Hepatocyte (in vitro differentiated cells): ENCODE measurements at regions not wholly inside any gene's neighbourhood (a gene's known extent, or its start where the extent isn't known, plus 50 kb on each side); places are given as distances from the start of the nearest gene placed in this dataset.

Source experiments
- DNase-seq: peaks from one replicate; pipeline ENCODE4 v3.0.0-alpha.2; 2016; ENCODE audit warnings: low spot score
- H2AFZ ChIP-seq: fragments of 200-600 bp; sonication (generic); 2 replicates; pipeline ENCODE4 v1.6.0; 2016; ENCODE audit warnings: antibody characterized with exemption, mild to moderate bottlenecking
- H3K27ac ChIP-seq: fragments of 200-600 bp; sonication (generic); 2 replicates; pipeline ENCODE4 v1.5.1; 2016; ENCODE audit warnings: mild to moderate bottlenecking
- H3K27me3 ChIP-seq: fragments of 200-600 bp; sonication (generic); 2 replicates; pipeline ENCODE4 v1.6.1; 2016
- H3K36me3 ChIP-seq: fragments of 200-600 bp; sonication (generic); replicated peaks from 2 replicates; pipeline ENCODE4 v1.5.1; 2016; ENCODE audit warnings: low read depth; ENCODE audit not compliant: insufficient read depth
- H3K4me1 ChIP-seq: fragments of 200-600 bp; sonication (generic); 2 replicates; pipeline ENCODE4 v1.5.1; 2016; ENCODE audit warnings: mild to moderate bottlenecking, moderate library complexity; ENCODE audit not compliant: insufficient read depth
- H3K4me2 ChIP-seq: fragments of 200-600 bp; sonication (generic); 2 replicates; pipeline ENCODE4 v1.6.0; 2016
- H3K4me3 ChIP-seq: fragments of 200-600 bp; sonication (generic); 2 replicates; pipeline ENCODE4 v1.5.1; 2016; ENCODE audit warnings: mild to moderate bottlenecking
- H3K79me2 ChIP-seq: fragments of 200-600 bp; sonication (generic); 2 replicates; pipeline ENCODE4 v1.6.0; 2017; ENCODE audit warnings: mild to moderate bottlenecking
- H3K9me2 ChIP-seq: fragments of 200-600 bp; sonication (generic); replicated peaks from 2 replicates; pipeline ENCODE4 v1.6.0; 2017; ENCODE audit warnings: mild to moderate bottlenecking; ENCODE audit not compliant: insufficient read depth
- H3K9me3 ChIP-seq: fragments of 200-600 bp; sonication (generic); 2 replicates; pipeline ENCODE4 v1.5.1; 2016; ENCODE audit warnings: low read depth, mild to moderate bottlenecking
- H4K20me1 ChIP-seq: fragments of 200-600 bp; sonication (generic); 2 replicates; pipeline ENCODE4 v1.6.0; 2016; ENCODE audit warnings: mild to moderate bottlenecking; ENCODE audit not compliant: insufficient read depth, poor library complexity, severe bottlenecking
- EZH2 ChIP-seq: fragments of 200-600 bp; sonication (generic); IDR thresholded peaks from 2 replicates; pipeline ENCODE4 v1.6.1; 2016; ENCODE audit warnings: antibody characterized with exemption, mild to moderate bottlenecking, borderline replicate concordance
- EZH2phosphoT487 ChIP-seq: fragments of 200-600 bp; sonication (generic); IDR thresholded peaks from one replicate; pipeline ENCODE4 v1.6.1; 2018; ENCODE audit warnings: antibody characterized with exemption, mild to moderate bottlenecking, low read depth, moderate library complexity; ENCODE audit not compliant: unreplicated experiment, severe bottlenecking
- WGBS: methylation state at CpG from one replicate; pipeline ENCODE4 v1.1.6; 2016; ENCODE audit warnings: low lambda C conversion rate; ENCODE audit errors: missing lambda C conversion rate; 5-methylcytosine and 5-hydroxymethylcytosine counted together
- TF ChIP-seq, protein P1 (sequence below): fragments of 200-600 bp; sonication (generic); IDR thresholded peaks from 2 replicates; pipeline ENCODE4 v1.5.1; 2016; ENCODE audit warnings: antibody characterized with exemption, mild to moderate bottlenecking; ENCODE audit not compliant: poor library complexity

DNA sequence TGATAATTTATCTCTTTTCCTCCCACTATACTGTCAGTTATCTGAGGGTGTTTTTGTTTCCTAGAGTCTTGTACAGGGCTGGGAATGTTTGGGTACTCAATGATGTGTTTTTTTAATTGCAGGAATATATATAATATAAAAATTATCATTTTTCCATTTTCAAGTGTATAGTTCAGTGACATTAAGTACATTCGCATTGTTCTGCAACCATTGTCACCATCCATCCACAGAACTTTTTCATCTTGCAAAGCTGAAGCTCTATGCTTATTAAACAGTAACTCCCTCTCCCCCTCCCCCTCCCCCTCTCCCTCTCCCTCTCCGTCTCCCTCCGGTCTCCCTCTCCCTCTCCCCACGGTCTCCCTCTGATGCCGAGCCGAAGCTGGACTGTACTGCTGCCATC, 93.0 kb upstream of the MANSC4 start:
- Histone ChIP-seq H3K4me2 (no peak overlapping the region), H3K4me1 (no peaks in the 10 kb centered on the region), H3K79me2 (no peaks in the 10 kb centered on the region), H4K20me1 (no peaks in the 10 kb centered on the region), H3K36me3 (no peaks in the 10 kb centered on the region), H3K9me2 (no peaks in the 10 kb centered on the region), H2AFZ (no peak overlapping the region), H3K27ac (no peak overlapping the region), H3K27me3 (no peaks in the 10 kb centered on the region), H3K9me3 (no peaks in the 10 kb centered on the region), H3K4me3 (no peak overlapping the region)
- TF ChIP-seq, protein P1, sequence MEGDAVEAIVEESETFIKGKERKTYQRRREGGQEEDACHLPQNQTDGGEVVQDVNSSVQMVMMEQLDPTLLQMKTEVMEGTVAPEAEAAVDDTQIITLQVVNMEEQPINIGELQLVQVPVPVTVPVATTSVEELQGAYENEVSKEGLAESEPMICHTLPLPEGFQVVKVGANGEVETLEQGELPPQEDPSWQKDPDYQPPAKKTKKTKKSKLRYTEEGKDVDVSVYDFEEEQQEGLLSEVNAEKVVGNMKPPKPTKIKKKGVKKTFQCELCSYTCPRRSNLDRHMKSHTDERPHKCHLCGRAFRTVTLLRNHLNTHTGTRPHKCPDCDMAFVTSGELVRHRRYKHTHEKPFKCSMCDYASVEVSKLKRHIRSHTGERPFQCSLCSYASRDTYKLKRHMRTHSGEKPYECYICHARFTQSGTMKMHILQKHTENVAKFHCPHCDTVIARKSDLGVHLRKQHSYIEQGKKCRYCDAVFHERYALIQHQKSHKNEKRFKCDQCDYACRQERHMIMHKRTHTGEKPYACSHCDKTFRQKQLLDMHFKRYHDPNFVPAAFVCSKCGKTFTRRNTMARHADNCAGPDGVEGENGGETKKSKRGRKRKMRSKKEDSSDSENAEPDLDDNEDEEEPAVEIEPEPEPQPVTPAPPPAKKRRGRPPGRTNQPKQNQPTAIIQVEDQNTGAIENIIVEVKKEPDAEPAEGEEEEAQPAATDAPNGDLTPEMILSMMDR = no peak
- no peak for TF ChIP-seq EZH2phosphoT487
- TF ChIP-seq EZH2 = no peak
- 94% methylated on average over 5 of the region's 6 CpGs for WGBS
- DNase-seq = no peak

DNA sequence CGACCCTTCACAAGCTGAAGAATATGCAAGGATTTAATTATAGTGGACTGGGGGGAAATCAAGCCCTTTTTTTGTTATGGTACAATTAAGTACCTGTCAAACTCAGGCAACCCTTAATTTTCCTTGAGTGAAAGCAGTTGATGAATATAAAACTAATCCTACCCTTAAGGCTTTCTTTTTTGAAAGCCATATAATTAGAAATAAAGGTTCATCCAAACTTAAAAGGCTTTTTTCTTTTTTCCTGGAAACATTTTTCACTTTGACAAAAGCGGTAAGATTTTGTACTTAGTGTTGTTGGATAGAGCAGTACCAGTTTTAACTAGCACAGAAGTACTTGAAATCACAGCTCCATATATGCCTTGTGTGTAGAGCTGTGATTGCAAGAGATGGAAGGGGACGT, 91.9 kb upstream of the MANSC4 start:
- Histone ChIP-seq H3K9me2 (no peaks in the 10 kb centered on the region), H2AFZ (no peak overlapping the region), H3K36me3 (no peaks in the 10 kb centered on the region), H3K27ac (no peak overlapping the region), H3K27me3 (no peaks in the 10 kb centered on the region), H3K79me2 (no peaks in the 10 kb centered on the region), H3K9me3 (no peaks in the 10 kb centered on the region), H4K20me1 (no peaks in the 10 kb centered on the region), H3K4me2 (no peak overlapping the region), H3K4me1 (no peaks in the 10 kb centered on the region), H3K4me3 (no peak overlapping the region)
- no peak for TF ChIP-seq EZH2
- TF ChIP-seq, protein P1 = no peak
- TF ChIP-seq EZH2phosphoT487 = no peak
- WGBS = 64% methylated on average over 3 of the region's 3 CpGs
- DNase-seq = no peak

DNA sequence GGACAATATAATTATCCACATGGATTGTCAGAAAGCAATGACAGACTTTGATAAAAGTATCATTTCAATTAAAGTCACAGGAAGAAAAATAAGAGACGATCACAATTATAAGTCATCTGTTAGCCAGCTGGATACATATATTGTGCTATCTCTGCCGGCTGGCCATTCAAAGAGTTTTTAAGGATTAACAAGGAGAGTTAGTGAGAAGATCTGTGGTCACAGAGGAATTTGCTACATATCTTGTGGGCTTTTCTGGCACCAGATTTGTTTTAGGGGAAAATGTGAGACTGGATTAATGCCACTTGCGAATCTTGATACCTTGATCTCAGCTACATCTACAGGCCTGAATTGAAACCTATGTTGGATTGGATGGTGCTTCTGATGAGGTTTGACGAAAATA, 90.9 kb upstream of the MANSC4 start:
- TF ChIP-seq EZH2 (no peak), EZH2phosphoT487 (no peak)
- TF ChIP-seq, protein P1 = no peak
- H3K27ac ChIP-seq = no peak overlapping the region
- no peaks in the 10 kb centered on the region for H4K20me1 ChIP-seq
- H3K36me3 ChIP-seq = no peaks in the 10 kb centered on the region
- 74% methylated on average over 4 of the region's 4 CpGs for WGBS
- H3K9me2 ChIP-seq = no peaks in the 10 kb centered on the region
- no peaks in the 10 kb centered on the region for H3K79me2 ChIP-seq
- no peaks in the 10 kb centered on the region for H3K4me1 ChIP-seq
- no peaks in the 10 kb centered on the region for H3K9me3 ChIP-seq
- no peak overlapping the region for H3K4me3 ChIP-seq
- no peak overlapping the region for H3K4me2 ChIP-seq
- no peak for DNase-seq
- H2AFZ ChIP-seq = no peak overlapping the region
- H3K27me3 ChIP-seq = no peaks in the 10 kb centered on the region

DNA sequence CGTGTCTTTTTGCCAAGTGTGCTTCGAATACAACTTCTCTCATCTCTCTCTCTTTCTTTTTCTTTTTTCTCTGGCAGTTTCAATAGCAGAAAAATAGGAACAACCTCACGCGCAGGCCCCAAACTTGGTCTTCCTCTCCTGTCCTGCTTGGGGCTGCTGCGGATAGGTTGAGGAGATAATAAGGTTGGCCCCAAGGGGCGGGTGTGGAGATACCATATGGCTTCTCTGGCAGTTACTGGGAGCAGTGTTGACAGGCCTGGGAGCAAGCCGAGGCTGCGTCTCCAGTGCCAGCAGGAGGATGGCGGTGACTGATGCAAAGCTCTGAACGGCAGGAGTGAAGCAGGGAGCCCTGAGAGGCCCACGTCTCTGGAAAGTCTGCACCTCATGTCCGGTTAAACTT, 89.5 kb upstream of the MANSC4 start:
- TF ChIP-seq EZH2 (no peak), EZH2phosphoT487 (no peak)
- TF ChIP-seq, protein P1 = no peak
- no peak overlapping the region for H3K4me3 ChIP-seq
- no peak for DNase-seq
- no peaks in the 10 kb centered on the region for H3K9me3 ChIP-seq
- H3K4me2 ChIP-seq = no peak overlapping the region
- no peaks in the 10 kb centered on the region for H3K4me1 ChIP-seq
- H2AFZ ChIP-seq = no peak overlapping the region
- H4K20me1 ChIP-seq = no peaks in the 10 kb centered on the region
- no peaks in the 10 kb centered on the region for H3K79me2 ChIP-seq
- H3K27me3 ChIP-seq = no peaks in the 10 kb centered on the region
- H3K9me2 ChIP-seq = no peaks in the 10 kb centered on the region
- no peaks in the 10 kb centered on the region for H3K36me3 ChIP-seq
- 86% methylated on average over 12 of the region's 12 CpGs for WGBS
- H3K27ac ChIP-seq = no peak overlapping the region
